Fibroblast of skin of abdomen (primary cell): ENCODE measurements at regions not wholly inside any gene's neighbourhood (a gene's known extent, or its start where the extent isn't known, plus 50 kb on each side); places are given as distances from the start of the nearest gene placed in this dataset.

Experiments
- DNase-seq: peaks from one replicate; pipeline ENCODE4 v3.0.0-alpha.2; 2013

GRCh38 chr1:219772265-219773036, 155.9 kb downstream of the SLC30A10 start:
- DNase-seq: no peak

- peak; percentile 99 for DNase-seq
Measured at GRCh38 chr1:219771080-219771479, 157.3 kb downstream of the SLC30A10 start.

DNA sequence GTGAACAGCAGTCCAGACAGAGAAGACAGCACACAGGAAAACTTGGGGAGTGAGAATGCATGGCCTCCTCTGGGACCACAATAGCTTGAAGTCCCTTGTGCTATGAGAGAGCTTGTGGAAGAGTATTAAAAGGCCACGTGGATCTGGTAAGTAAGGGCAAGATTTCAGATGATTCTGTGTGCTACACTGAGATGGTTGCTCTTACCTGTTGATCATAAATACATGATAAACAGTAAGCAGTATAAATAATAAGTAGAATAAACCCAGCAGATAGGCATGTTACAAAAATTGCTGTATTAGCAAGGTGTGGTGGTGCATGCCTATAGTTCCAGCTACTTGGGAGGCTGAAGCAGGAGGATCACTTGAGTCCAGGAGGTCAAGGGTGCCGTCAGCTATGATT, 150.4 kb upstream of the ZC3H11B start:
- DNase-seq: no peak

- DNase-seq: no peak
Measured at GRCh38 chr1:219761208-219761860, 148.4 kb upstream of the ZC3H11B start.

DNA sequence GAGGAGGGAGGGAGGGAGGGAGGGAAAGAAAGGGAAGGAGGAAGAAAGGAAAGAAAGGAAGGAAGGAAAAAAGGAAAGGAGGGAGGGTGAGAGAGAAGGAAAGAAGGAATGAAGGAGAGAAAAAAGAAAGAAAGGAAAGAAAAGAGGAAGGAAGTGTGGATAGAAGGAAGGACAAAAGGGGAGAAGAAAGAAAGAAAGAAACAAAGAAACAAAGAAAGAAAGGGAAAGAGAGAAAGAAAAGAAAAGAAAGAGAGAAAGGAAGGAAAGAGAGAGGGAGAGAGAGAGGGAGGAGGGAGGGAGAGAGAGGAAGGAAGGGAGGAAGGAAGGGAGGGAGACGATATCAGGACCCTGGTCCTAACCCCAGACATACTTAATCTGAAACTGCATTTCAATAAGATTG, 146.2 kb upstream of the ZC3H11B start:
- DNase-seq: no peak

- DNase-seq: peak; percentile 53
Measured at GRCh38 chr1:219757890-219758289, 145.0 kb upstream of the ZC3H11B start.

- DNase-seq: no peak
Measured at GRCh38 chr1:219755234-219755633, 142.3 kb upstream of the ZC3H11B start.

DNA sequence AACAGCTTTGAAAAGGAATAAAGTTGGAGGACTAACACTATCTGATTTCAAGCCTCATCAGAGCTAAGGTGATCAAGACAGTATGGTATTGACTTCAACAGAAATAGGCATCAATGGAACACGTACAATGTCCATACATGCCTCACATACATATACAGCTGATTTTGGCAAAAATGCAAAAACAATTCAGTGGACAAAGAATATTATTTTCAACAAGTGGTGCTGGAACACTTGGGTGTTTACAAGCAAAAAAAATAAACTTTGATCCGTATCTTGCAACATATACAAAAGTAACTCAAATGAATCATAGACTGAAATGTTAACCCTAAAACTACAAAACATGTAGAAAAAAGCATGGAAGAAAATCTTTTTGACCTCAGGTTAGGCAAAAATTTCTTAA, 141.9 kb upstream of the ZC3H11B start:
- DNase-seq: no peak

- no peak for DNase-seq
Measured at GRCh38 chr1:219753914-219754313, 141.0 kb upstream of the ZC3H11B start.

DNA sequence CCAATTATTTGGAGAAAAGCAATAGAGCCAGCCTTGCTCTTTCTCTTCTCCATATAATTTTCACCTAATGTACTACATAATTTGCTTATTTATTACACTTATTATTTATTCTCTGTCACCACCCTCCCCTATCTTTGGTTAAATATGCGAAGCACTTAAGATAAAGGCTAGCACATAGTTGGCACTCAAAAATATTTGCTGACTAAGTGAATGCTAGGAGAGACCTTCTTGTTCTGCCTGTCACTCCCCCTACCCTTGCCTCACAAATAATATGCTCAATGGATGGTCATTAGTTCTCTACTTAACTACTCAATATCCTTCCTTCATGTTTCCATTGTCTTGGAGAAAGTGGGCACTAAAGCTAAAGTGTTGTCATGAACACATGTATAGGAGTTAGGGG, 139.7 kb upstream of the ZC3H11B start:
- DNase-seq: no peak

GRCh38 chr1:219751870-219752507, 139.1 kb upstream of the ZC3H11B start:
- DNase-seq: no peak

GRCh38 chr1:219749370-219749769, 136.5 kb upstream of the ZC3H11B start:
- DNase-seq: no peak

GRCh38 chr1:219746141-219746540, 133.2 kb upstream of the ZC3H11B start:
- DNase-seq: no peak

DNA sequence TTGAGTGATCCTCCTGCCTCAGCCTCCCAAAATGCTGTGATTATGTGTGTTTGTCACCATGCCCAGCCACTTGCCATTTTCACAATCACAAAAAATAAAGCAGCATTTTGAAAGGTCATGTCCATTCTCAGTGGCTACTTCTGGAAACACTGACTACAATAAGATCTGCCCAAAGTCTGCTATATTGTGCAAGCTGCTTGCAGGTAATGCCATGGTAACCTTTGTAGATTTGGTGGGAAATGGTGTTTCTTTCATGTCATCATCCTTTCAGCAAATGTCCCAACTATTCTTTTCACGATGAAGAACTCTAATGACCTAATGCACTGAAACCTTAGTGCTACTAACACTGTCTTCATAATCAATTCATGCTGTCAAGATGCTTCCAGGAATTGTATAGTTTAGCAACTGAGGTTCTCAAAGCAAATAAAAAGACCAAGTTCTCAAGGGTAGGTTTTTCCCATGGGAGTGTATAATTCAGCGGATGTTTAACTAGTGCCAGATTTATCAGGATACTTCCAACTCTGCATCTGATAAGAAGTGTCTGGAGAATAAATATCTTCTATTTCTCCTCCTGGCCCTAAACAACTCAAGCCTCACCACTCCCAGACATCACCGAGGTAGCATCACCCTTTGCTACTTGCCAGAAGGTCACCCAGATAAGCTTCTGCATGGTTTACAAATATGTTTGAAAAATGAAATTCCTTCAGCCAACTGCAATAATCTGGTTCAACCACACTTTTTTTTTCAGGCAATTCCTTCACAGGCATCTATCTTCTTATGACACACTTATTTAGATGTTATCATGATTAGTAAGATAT, 132.0 kb upstream of the ZC3H11B start:
- DNase-seq: peak; percentile 18

DNA sequence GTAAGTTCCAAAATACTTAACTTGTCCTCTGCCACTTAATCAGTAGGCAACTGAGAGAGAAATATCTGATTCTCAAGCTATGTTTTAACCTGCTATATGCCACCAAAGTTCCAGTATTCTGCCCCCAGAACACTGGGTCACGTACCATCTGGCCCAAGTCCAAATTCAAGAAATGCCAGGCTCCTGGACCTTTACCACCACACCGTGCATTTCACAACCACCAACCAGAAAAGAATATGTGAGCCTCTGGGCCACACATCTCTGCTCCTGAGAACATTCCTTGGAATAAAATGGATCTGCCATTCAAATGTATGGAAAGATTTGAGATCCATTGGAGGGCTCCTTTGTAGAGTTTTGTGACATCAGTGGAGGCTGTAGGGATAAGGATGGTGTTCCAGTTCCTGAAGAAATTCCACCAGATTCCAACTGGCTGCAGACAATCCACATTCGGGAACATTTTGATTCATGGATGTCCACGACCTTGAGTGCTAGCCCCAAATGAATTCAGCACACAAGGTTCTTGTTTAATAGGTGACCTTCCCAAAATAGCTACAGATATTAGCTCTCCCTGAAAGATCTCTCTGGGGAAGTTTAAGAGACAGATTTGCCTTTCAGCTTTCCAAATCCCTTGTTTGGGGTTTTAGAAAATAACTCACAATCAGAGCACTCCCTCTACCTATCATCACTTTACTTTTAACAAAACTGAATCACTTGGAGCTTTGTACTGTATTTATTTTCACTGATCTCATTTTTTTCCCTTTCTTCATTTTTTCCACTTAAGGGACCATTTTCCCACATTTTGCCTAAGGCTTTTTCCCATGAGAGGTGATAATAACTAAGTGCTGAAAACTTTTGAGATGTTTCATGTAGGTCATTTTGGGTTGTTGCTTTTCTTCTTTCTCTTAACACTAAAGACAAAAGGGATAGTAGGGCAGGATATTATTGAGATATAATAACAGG, 128.4 kb upstream of the ZC3H11B start:
- no peak for DNase-seq

DNA sequence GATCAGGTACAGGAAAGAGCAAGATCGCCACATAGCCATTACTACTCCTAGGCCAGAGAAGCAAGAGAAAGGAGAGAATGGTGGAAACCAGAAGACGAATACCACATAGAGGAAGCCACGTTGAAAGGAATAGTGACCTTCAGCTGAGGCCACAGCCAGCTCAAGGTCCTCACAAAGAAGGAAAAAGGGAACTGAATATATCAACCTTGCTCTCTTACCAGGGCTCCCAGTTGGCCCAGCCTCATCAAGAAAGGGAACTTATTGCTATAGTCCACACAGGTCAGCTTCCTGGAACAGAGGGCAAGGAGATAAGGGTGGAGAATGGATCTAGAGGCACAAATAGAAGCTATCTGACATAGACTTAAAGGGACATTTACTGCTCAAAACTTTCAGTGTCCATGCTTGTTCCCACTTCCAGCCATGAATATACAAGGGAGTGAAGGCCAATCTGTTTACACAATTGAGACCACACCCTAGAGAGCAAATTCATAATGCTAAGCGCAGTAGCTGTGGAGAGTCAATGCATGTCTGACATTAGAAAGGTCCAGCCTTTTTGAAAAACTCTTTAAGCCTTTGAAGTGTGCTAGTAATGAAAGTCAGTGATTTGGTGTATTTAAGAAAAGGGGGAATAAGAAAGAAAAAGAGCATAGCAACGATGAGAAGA, 120.7 kb upstream of the ZC3H11B start:
- no peak for DNase-seq

GRCh38 chr1:219732814-219733491, 120.0 kb upstream of the ZC3H11B start:
- no peak for DNase-seq

DNA sequence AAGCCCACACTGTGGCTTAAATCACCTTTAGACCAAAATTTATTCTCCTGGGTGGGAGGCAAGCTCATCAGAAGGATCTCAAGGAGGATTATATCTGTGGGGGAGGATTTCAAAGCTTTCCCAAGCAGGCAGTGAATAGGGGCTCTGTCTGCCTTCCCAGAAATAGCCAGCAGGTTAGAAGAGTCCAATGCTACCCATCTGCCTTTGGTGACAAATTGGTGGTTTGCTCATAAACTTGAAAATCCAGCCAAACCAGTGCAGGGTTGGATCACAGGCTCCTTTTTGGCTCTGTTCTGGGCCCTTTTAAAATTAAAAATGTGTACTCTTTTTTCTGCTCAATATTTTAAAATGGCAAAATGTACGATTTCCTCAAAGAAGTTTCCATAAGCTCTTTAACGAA, 118.9 kb upstream of the ZC3H11B start:
- DNase-seq: no peak

DNA sequence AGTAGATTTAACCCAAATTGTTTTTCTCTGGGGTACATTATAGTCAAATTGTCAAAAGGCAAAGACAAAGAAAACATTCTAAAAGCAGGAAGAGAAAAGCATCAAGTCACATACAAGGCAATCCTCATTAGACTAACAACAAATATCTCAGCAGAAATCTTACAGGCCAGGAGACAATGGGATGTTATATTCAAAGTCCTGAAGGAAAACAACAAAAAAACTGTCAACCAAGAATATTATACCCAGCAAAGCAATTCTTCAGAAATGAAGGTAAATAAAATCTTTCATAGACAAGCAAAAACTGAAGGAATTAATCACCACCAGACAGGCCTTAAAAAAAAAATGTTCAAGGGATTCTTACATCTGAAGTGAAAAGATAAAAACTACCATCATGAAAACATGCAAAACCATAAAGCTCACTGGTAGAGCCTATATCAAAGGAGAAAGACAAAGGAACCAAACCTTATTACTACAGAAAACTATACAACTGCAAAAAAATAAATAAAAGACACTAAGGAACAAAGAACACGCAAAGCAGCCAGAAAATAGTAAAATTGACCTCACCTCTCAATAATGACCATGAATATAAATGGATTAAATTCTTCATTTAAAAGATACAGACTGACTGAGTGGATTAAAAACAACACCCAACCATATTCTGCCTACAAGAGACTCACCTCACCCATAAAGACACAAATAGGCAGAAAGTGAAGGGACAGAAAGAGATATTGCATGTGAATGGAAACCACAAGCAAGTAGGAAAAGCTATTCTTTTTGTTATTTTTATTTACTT, 113.8 kb upstream of the ZC3H11B start:
- DNase-seq: no peak

DNA sequence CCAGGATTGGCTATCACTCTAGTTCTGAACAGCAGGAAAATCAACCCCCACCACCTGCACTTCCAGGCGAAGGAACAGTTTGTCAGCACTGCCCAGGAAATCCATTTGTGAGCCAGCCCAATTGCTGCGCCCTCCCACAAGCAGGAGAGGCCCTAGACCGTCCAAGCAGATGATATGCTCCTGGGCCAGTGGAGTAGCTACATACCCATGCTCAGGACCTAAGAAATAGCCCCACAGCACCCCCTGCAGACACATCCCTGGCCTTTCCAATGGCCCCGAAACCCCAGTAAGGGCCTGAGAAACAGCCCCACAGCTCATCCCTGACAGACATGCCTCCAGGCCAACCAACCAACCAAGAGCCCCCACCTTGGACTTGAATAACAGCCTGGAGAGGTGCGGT, 111.5 kb upstream of the ZC3H11B start:
- no peak for DNase-seq
